GM19025 (cell line): ENCODE measurements at regions not wholly inside any gene's neighbourhood (a gene's known extent, or its start where the extent isn't known, plus 50 kb on each side); places are given as distances from the start of the nearest gene placed in this dataset.
"Not testable (repeated sequence)": the region's sequence is repeated elsewhere in the genome, so short reads cannot be mapped to it uniquely, and the experiment has no call there.

Experiments
- ATAC-seq: cut with Tn5 transposase; IDR thresholded peaks from one replicate; pipeline ENCODE4 v1.9.1; 2021; ENCODE audit warnings: mild to moderate bottlenecking, low read depth, moderate library complexity; ENCODE audit not compliant: unreplicated experiment

- no peak for ATAC-seq
These were observed 191.3 kb upstream of the KCNJ3 start for GRCh38 chr2:154507186-154507585.

DNA sequence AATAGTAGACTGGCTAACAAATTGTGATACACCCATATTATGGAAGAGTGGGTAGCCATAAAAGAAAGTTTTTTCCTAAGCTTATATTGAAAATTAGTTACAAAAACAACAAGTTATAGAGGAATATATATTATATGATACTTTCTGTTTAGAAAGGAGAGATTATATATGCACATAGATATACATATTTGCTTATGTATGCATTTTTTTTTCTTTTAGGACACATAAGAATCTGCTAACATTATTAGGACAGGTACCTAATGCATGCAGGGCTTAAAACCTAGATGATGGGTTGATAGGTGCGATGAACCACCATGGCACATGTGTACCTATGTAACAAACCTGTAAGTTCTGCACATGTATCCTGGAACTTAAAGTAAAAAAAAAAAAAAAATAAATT, 179.6 kb upstream of the KCNJ3 start:
- no peak for ATAC-seq

DNA sequence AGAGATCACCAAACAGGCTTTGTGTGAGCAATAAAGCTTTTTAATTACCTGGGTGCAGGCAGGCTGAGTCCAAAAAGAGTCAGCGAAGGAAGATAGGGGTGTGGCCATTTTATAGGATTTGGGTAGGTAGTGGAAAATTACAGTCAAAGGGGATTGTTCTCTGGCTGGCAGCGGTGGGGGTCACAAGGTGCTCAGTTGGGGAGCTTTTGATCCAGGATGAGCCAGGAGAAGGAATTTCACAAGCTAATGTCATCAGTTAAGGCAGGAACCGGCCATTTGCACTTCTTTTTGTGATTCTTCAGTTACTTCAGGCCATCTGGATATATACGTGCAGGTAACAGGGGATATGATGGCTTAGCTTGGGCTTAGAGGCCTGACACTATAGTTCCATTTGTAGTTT, 177.5 kb upstream of the KCNJ3 start:
- not testable (repeated sequence) for ATAC-seq

- no peak for ATAC-seq
These were observed 172.3 kb upstream of the KCNJ3 start for GRCh38 chr2:154526234-154526633.

DNA sequence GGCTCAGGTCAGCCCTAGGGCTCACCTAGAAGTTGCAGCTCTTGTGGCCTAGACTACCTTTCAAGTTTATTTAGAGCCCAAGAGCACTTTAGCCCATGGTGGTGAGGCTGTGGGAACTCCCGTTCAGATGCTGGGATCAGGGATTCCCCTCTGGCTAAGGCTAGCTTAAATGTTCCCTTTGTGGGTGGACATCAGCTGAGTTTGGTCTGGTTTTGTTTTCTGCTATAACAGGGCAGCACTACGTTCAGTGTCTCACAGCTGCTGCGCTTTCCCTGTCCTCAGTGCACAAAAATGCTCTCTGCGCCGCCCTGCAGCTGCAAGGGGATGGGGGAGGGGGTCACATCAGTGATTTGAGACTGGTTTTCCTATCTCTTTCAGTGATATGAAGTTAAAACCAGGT, 170.5 kb upstream of the KCNJ3 start:
- ATAC-seq, result no peak

- ATAC-seq, result no peak
These were observed 166.5 kb upstream of the KCNJ3 start for GRCh38 chr2:154532004-154532403.

GRCh38 chr2:154532763-154533162, 165.7 kb upstream of the KCNJ3 start:
- ATAC-seq, result no peak

DNA sequence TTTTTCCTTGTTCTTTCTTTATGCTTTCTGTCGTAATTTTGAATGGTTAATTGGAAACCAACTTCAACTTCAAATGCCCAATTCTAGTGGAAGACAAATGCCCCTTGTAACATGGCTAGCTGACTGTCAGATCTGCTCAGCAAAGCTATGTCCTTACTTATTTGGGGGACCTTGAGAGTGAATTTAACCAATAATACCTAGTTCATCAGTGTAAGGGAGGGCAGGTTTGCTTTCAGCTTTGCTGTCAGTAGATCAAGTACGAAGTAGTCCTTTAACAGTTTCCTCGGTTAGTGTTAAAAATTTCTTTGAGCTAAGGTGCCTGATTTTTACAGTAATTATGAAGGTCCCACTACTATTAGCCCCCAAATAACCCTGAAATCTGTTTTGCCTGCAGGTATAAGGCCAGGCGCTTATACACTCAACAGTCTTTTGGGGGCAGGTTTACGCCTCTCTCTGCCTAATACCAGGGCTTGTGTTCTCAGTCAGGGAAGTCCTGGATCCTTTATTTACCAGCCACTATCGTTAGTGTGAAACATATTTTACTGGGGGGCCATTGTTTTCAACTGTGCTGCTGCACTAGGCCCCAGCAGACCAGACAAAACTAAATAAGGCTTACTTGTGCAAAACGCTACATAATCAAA, 165.1 kb upstream of the KCNJ3 start:
- no peak for ATAC-seq

- ATAC-seq, result no peak
These were observed 161.5 kb upstream of the KCNJ3 start for GRCh38 chr2:154537024-154537423.

DNA sequence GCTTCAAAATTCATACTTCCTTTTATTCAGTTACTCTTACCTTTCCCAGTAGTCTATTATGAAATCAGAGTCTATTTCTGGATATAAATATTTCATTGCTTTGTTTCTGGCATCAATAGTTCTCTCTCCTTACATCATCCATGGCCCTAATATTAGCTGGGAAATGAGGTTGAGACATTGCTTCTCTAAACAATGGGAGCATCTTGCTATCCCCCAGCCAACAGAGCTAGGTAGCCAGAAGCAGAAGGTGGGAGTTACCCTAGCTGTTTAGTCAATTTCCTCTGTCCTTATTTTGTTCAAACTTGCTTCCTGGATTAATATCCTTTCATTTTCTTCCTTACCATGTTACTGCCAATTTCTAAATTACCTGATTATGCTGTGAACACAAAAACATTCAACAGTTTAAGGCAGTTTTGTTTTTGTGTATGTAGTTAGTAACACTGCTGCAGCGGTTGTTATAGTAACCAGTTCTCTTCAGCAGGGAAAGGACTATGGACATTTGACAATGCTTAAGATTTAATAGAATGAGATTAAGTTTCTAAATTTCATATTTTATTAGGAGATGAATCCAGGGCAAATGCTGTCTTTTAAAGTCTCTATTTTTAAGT, 160.5 kb upstream of the KCNJ3 start:
- no peak for ATAC-seq

- ATAC-seq, result no peak
These were observed 152.2 kb upstream of the KCNJ3 start for GRCh38 chr2:154546341-154546740.

GRCh38 chr2:154549869-154550268, 148.6 kb upstream of the KCNJ3 start:
- no peak for ATAC-seq

DNA sequence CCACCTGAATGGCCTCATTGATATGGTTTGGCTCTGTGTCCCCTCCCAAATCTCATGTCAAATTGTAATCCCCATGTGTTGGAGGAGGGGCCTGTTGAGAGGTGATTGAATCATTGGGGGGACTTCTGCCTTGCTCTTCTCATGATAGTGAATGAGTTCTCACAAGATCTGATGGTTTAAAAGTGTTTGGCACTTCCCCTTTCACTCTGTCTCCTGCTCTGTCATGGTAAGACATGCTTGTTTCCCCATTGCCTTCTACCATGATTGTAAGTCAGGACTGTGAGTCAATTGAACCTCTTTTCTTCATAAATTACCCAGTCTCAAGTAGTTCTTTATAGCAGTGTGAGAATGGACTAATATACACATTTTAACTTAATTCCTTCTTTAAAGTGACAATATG, 146.8 kb upstream of the KCNJ3 start:
- no peak for ATAC-seq

DNA sequence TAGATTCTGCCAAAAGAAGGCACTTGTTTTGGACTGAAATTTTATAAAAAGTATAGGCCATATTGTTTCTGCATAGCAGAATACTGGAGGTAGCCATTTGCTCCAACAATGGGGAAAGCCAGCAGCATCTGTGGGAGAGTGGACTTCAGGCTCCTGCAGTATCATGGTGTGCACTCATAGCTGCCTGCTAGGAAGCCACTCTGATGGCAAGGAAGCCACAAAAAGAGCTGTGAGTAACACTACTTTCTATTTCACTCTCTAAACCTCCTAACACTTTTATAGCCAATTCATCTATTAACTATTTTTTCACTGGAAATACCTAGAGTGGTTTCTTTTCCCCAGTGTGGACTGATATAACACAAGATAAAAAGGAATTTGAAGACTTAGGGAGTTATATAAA, 144.4 kb upstream of the KCNJ3 start:
- no peak for ATAC-seq

DNA sequence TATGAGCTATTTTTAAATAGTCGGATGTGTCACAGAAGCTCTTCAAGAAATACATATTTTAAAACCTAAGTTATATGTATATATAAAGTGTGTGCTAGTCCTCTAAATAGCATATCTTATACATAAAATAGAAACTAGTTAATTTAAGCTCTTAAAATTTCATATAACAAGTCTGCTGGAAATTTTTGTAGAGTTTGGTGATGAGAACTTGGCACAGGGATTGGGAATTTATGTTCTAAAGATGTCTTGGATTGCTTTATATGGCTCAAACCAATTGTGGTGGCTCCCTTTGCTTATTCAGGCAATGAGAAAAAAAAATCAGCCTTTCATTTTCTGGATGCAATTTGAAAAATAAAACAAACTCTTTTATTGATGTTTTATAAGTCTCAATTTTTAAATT, 142.8 kb upstream of the KCNJ3 start:
- no peak for ATAC-seq

- ATAC-seq, result peak; percentile 60
These were observed 142.3 kb upstream of the KCNJ3 start for GRCh38 chr2:154556146-154556545.

- no peak for ATAC-seq
These were observed 141.9 kb upstream of the KCNJ3 start for GRCh38 chr2:154556607-154557006.

- no peak for ATAC-seq
These were observed 140.6 kb upstream of the KCNJ3 start for GRCh38 chr2:154557906-154558305.

DNA sequence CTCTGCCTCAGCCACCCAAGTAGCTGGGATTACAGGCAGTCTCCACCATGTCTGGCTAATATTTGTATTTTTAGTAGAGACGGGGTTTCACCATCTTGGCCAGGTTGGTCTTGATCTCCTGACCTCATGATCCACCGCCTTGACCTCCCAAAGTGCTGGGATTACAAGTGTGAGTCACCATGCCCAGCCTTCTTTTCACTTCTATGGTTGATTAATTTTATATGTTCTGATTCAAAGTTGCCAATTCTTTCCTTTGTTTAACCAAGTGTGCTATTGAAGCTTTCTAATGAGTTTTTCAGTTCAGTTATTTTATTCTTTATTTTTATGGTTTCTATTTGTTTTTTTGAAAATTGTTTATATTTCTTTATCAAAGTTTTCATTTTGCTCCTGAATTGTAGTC, 133.1 kb upstream of the KCNJ3 start:
- no peak for ATAC-seq

DNA sequence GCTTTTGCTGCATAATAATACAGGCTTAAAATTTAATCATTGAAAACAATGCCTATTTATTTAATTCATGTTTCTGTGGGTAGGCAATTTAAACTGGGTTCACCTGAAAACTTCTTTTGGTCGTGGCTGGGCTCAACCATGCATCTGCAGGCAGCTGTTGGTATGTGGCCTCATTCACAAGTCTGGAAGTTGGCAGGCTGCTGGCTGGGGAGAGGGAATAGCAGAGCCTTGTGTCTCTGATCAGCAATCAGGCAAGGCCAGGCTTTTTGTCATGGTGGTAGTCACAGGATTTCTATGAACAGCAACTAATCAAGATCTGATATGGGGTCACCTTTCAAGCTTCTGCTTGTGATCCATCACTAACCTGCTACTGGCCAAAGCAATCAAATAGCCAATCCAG, 130.1 kb upstream of the KCNJ3 start:
- ATAC-seq, result no peak

- no peak for ATAC-seq
These were observed 128.0 kb upstream of the KCNJ3 start for GRCh38 chr2:154570501-154570900.

- not testable (repeated sequence) for ATAC-seq
These were observed 121.8 kb upstream of the KCNJ3 start for GRCh38 chr2:154576699-154577098.

- ATAC-seq, result no peak
These were observed 121.1 kb upstream of the KCNJ3 start for GRCh38 chr2:154577390-154577789.
